Naive thymus-derived CD4-positive, alpha-beta T cell (primary cell): ENCODE measurements at regions not wholly inside any gene's neighbourhood (a gene's known extent, or its start where the extent isn't known, plus 50 kb on each side); places are given as distances from the start of the nearest gene placed in this dataset.

ENCODE experiments used
- ATAC-seq: fragments of 150-1000 bp; cut with Tn5 transposase; 2 replicates; pipeline ENCODE4 v1.10.0; 2021; ENCODE audit warnings: mild to moderate bottlenecking, moderate library complexity
- CTCF ChIA-PET: fragments of 350-600 bp; sonication (Branson Sonifier 250); formaldehyde crosslinking; loops from one replicate; lab custom pipeline; 2021; ENCODE audit warnings: antibody characterized with exemption; lab: Charles Lee
- POLR2A ChIA-PET: fragments of 350-600 bp; sonication (Branson Sonifier 250); formaldehyde crosslinking; loops from one replicate; lab custom pipeline; 2021; ENCODE audit warnings: antibody characterized with exemption, inconsistent platforms; lab: Charles Lee
- DNase-seq, 9 donors: peaks; one replicate each; pipeline versions ENCODE4 v3.0.0 to v3.0.0-alpha.2; 2020 to 2022; ENCODE audit warnings: mixed read lengths in 1 of 9
- H3K27ac ChIP-seq: one replicate; pipeline ENCODE4 v1.7.0; 2013; ENCODE audit warnings: mild to moderate bottlenecking, low read depth, low read length, moderate library complexity
- H3K27me3 ChIP-seq, 2 donors: one replicate each; pipeline ENCODE4 v1.7.0; 2013; ENCODE audit warnings: low read length in 2 of 2, mild to moderate bottlenecking in 2 of 2, moderate library complexity in 2 of 2; ENCODE audit not compliant: control insufficient read depth in 2 of 2, insufficient read depth in 2 of 2
- H3K36me3 ChIP-seq, 3 experiments: 1 replicate in 2 of 3; 2 replicates in 1 of 3; pipeline ENCODE4 v1.7.0; 2013; ENCODE audit warnings: low read length in 3 of 3, mild to moderate bottlenecking in 3 of 3, moderate library complexity in 1 of 3; ENCODE audit not compliant: insufficient read depth in 3 of 3, control insufficient read depth in 2 of 3
- H3K4me1 ChIP-seq, 2 donors: one replicate each; pipeline ENCODE4 v1.7.0; 2013; ENCODE audit warnings: low read length in 2 of 2, mild to moderate bottlenecking in 2 of 2, moderate library complexity in 1 of 2; ENCODE audit not compliant: control insufficient read depth in 2 of 2, insufficient read depth in 2 of 2
- H3K4me3 ChIP-seq: 2 replicates; pipeline ENCODE4 v1.7.0; 2013; ENCODE audit warnings: mild to moderate bottlenecking, low read length
- H3K9me3 ChIP-seq, 3 experiments: 1 replicate in 2 of 3; 2 replicates in 1 of 3; pipeline ENCODE4 v1.7.0; 2013; ENCODE audit warnings: low read length in 3 of 3; ENCODE audit not compliant: control insufficient read depth in 2 of 3
- H3K27ac Mint-ChIP-seq, 9 donors: one replicate each; pipeline ENCODE4 v1.8.0; 2020 to 2022; ENCODE audit warnings: mixed read lengths in 9 of 9, mild to moderate bottlenecking in 8 of 9, moderate library complexity in 5 of 9, inconsistent platforms in 2 of 9
- H3K27me3 Mint-ChIP-seq, 5 donors: one replicate each; pipeline ENCODE4 v1.8.0; 2021 to 2022; ENCODE audit warnings: mixed read lengths in 5 of 5, mild to moderate bottlenecking in 1 of 5
- H3K36me3 Mint-ChIP-seq, 5 donors: one replicate each; pipeline ENCODE4 v1.8.0; 2020 to 2022; ENCODE audit warnings: mixed read lengths in 5 of 5, mild to moderate bottlenecking in 3 of 5, inconsistent platforms in 1 of 5
- H3K4me1 Mint-ChIP-seq, 7 donors: one replicate each; pipeline ENCODE4 v1.8.0; 2020 to 2022; ENCODE audit warnings: mixed read lengths in 7 of 7, mild to moderate bottlenecking in 3 of 7, inconsistent platforms in 1 of 7
- H3K4me3 Mint-ChIP-seq, 10 donors: one replicate each; pipeline ENCODE4 v1.8.0; 2020 to 2022; ENCODE audit warnings: mild to moderate bottlenecking in 10 of 10, mixed read lengths in 10 of 10, moderate library complexity in 6 of 10, inconsistent platforms in 2 of 10
- H3K9me3 Mint-ChIP-seq, 11 donors: one replicate each; pipeline ENCODE4 v1.8.0; 2020 to 2022; ENCODE audit warnings: mixed read lengths in 11 of 11, mild to moderate bottlenecking in 4 of 11, inconsistent platforms in 1 of 11, moderate library complexity in 1 of 11
- intact Hi-C, 2 donors: fragments of 100-400 bp; cut with micrococcal nuclease; formaldehyde crosslinking; loops; one replicate each; pipeline ENCODE4 v1.15.1; 2023

- H3K4me1 Mint-ChIP-seq: peaks cover 0 to 26% (median 0%) of the 10 kb centered on the region in 7 donors
- Histone ChIP-seq H3K36me3 (no peaks in the 10 kb centered on the region), H3K9me3 (no peaks in the 10 kb centered on the region), H3K27ac (no peak overlapping the region), H3K4me1 (peaks cover 0 to 9% of the 10 kb centered on the region in 2 donors), H3K27me3 (no peaks in the 10 kb centered on the region), H3K4me3 (no peak overlapping the region)
- no peak for DNase-seq
- H3K36me3 Mint-ChIP-seq: peaks cover 0 to 3% (median 0%) of the 10 kb centered on the region in 5 donors
- ChIA-PET CTCF (no interaction called here), POLR2A (no interaction called here)
- peaks cover 0 to 19% (median 9%) of the 10 kb centered on the region in 11 donors for H3K9me3 Mint-ChIP-seq
- ATAC-seq: no peak
- no peak overlapping the region for H3K4me3 Mint-ChIP-seq
- no peak overlapping the region for H3K27ac Mint-ChIP-seq
- intact Hi-C loops: no loop called here
- H3K27me3 Mint-ChIP-seq: peaks cover 9 to 22% (median 19%) of the 10 kb centered on the region in 5 donors
These were observed 90.9 kb upstream of the NEO1 start for GRCh38 chr15:72961346-72961745.

GRCh38 chr15:72958634-72959033, 93.6 kb upstream of the NEO1 start:
- H3K4me3 ChIP-seq: no peak overlapping the region

DNA sequence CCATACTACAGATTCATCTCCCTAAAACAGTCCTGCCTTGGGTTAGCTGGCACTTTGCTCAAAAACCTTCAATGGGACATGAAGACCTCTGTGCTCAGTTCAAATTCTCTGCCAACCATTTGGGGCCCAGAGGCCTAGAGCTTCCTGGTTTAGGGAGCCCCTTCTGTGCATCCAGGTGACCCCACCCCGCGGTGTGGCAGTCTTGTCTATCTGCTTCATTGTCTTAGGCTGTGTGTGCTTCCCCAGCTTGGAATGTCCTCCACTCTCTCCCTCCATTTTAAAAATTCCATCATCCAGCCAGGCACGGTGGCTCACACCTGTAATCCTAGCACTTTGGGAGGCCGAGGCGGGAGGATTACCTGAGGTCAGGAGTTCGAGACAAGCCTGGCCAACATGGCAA, 99.0 kb upstream of the NEO1 start:
- CTCF ChIA-PET: interaction anchor here (0.6 kb wide), 1 partner anchor 112 kb away, joined by 3 read pairs; no protein-coding TSS in a partner anchor
- H3K4me1 Mint-ChIP-seq: peaks cover 0 to 4% (median 0%) of the 10 kb centered on the region in 7 donors
- Histone ChIP-seq H3K27ac (no peak overlapping the region), H3K4me3 (no peak overlapping the region), H3K36me3 (no peaks in the 10 kb centered on the region), H3K27me3 (no peaks in the 10 kb centered on the region), H3K4me1 (no peaks in the 10 kb centered on the region), H3K9me3 (peaks cover 0 to 6% (median 0%) of the 10 kb centered on the region in 3 experiments)
- intact Hi-C loops: no loop called here
- H3K27ac Mint-ChIP-seq: no peak overlapping the region
- H3K4me3 Mint-ChIP-seq: no peak overlapping the region
- H3K27me3 Mint-ChIP-seq: peaks cover 0 to 13% (median 11%) of the 10 kb centered on the region in 5 donors
- no peaks in the 10 kb centered on the region for H3K36me3 Mint-ChIP-seq
- POLR2A ChIA-PET: no interaction called here
- no peak for DNase-seq
- peaks cover 0 to 16% (median 8%) of the 10 kb centered on the region in 11 donors for H3K9me3 Mint-ChIP-seq
- ATAC-seq: no peak

More at GRCh38 chr15:72958634-72959033, 93.6 kb upstream of the NEO1 start:
- Histone ChIP-seq H3K36me3 (no peaks in the 10 kb centered on the region), H3K9me3 (no peaks in the 10 kb centered on the region), H3K4me1 (peaks cover 0 to 9% of the 10 kb centered on the region in 2 donors), H3K27me3 (no peaks in the 10 kb centered on the region), H3K27ac (no peak overlapping the region)
- ATAC-seq (no peak), DNase-seq (no peak)
- Mint-ChIP-seq H3K36me3 (peaks cover 0 to 3% (median 0%) of the 10 kb centered on the region in 5 donors), H3K4me1 (peaks cover 0 to 8% (median 0%) of the 10 kb centered on the region in 7 donors), H3K27ac (no peak overlapping the region), H3K4me3 (no peak overlapping the region), H3K9me3 (peaks cover 0 to 12% (median 8%) of the 10 kb centered on the region in 11 donors), H3K27me3 (peaks cover 0 to 12% (median 8%) of the 10 kb centered on the region in 5 donors)
- intact Hi-C loops: no loop called here
- ChIA-PET CTCF (no interaction called here), POLR2A (no interaction called here)

DNA sequence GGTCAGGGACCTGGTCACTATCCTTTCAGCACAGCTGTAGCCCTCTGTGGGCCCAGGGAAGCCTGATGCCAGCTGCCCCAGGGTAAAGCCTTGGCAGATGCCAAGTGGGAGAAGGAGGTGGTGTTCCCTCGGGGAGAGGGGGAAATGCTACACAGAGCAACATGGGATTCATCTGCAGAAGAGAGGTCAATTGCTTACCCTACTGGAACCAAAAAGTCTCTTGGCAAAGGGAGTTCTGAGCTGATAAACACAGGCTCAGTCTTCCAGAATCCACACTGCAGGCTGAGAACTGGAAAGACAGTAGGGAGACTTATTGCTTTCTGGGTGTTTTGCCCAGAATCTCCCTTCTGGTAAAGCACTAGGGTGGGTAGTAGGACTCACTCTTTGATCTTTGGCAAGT, 100.1 kb upstream of the NEO1 start:
- no peak overlapping the region for H3K27ac ChIP-seq
- Mint-ChIP-seq H3K27ac (no peak overlapping the region), H3K4me3 (no peak overlapping the region), H3K27me3 (peaks cover 0 to 13% (median 11%) of the 10 kb centered on the region in 5 donors), H3K4me1 (peaks cover 0 to 4% (median 0%) of the 10 kb centered on the region in 7 donors), H3K36me3 (no peaks in the 10 kb centered on the region), H3K9me3 (peaks cover 0 to 27% (median 15%) of the 10 kb centered on the region in 11 donors)
- peaks cover 0 to 15% (median 0%) of the 10 kb centered on the region in 3 experiments for H3K9me3 ChIP-seq
- H3K36me3 ChIP-seq: no peaks in the 10 kb centered on the region
- ATAC-seq (no peak), DNase-seq (no peak)
- no peak overlapping the region for H3K4me3 ChIP-seq
- H3K27me3 ChIP-seq: no peaks in the 10 kb centered on the region
- intact Hi-C loops: no loop called here
- CTCF ChIA-PET: no interaction called here
- POLR2A ChIA-PET: no interaction called here
- H3K4me1 ChIP-seq: no peaks in the 10 kb centered on the region

DNA sequence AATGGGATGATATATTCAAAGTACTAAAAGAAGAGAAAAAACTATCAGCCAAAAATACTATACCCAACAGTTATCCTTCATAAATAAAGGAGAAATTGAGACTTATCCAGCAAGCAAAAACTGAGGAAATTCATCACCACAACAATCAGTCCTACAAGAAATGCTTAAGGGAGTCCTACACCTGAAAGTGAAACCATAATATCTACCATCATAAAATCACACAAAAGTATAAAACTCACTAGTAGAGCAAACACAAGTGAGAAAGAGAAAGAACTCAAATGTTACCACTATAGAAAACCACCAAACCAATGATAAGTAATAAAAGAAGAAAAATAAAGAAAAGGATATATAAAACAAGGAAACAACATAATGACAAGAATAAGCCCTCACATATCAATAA, 103.6 kb upstream of the NEO1 start:
- ChIA-PET POLR2A (no interaction called here), CTCF (no interaction called here)
- Histone ChIP-seq H3K27me3 (no peaks in the 10 kb centered on the region), H3K27ac (no peak overlapping the region), H3K36me3 (no peaks in the 10 kb centered on the region), H3K4me3 (no peak overlapping the region), H3K9me3 (peaks cover 0 to 25% (median 0%) of the 10 kb centered on the region in 3 experiments), H3K4me1 (no peaks in the 10 kb centered on the region)
- no peak for DNase-seq
- Mint-ChIP-seq H3K9me3 (peaks cover 0 to 42% (median 18%) of the 10 kb centered on the region in 11 donors), H3K36me3 (no peaks in the 10 kb centered on the region), H3K27ac (no peak overlapping the region), H3K4me3 (no peak overlapping the region), H3K27me3 (peaks cover 0 to 19% (median 13%) of the 10 kb centered on the region in 5 donors), H3K4me1 (peaks cover 0 to 4% (median 0%) of the 10 kb centered on the region in 7 donors)
- ATAC-seq: no peak
- intact Hi-C loops: no loop called here

DNA sequence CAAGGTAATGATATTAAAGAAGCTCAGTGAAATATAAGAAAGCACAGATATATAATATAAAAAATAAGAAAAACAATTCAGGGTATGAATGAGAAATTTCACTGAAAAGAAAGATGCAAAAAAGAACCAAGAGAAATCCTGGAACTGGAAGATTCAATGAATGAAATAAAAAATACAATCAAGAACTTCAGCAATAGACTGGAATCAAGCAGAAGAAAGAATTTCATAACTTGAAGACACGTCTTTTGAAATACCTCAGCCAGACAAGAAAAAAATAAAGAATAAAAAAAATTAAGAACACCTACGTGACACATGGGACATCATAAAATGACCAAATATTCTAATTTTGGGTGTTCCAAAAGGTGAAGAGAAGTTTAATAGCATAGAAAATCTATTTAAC, 104.6 kb upstream of the NEO1 start:
- DNase-seq (no peak), ATAC-seq (no peak)
- Mint-ChIP-seq H3K36me3 (no peaks in the 10 kb centered on the region), H3K9me3 (peaks cover 0 to 42% (median 18%) of the 10 kb centered on the region in 11 donors), H3K4me1 (peaks cover 0 to 4% (median 0%) of the 10 kb centered on the region in 7 donors), H3K27ac (no peak overlapping the region), H3K4me3 (no peak overlapping the region), H3K27me3 (peaks cover 7 to 19% (median 15%) of the 10 kb centered on the region in 5 donors)
- intact Hi-C loops: no loop called here
- CTCF ChIA-PET: no interaction called here
- Histone ChIP-seq H3K9me3 (peaks cover 0 to 25% (median 0%) of the 10 kb centered on the region in 3 experiments), H3K36me3 (no peaks in the 10 kb centered on the region), H3K4me3 (no peak overlapping the region), H3K27me3 (no peaks in the 10 kb centered on the region), H3K27ac (no peak overlapping the region), H3K4me1 (no peaks in the 10 kb centered on the region)
- POLR2A ChIA-PET: no interaction called here

GRCh38 chr15:72944565-72944964, 107.7 kb upstream of the NEO1 start:
- Mint-ChIP-seq H3K27me3 (peaks cover 5 to 25% (median 17%) of the 10 kb centered on the region in 5 donors), H3K27ac (no peak overlapping the region), H3K9me3 (peaks cover 0 to 37% (median 18%) of the 10 kb centered on the region in 11 donors), H3K4me1 (peaks cover 0 to 4% (median 0%) of the 10 kb centered on the region in 7 donors), H3K4me3 (no peak overlapping the region), H3K36me3 (no peaks in the 10 kb centered on the region)
- ATAC-seq: no peak
- Histone ChIP-seq H3K4me1 (no peaks in the 10 kb centered on the region), H3K4me3 (no peak overlapping the region), H3K9me3 (peaks cover 0 to 25% (median 0%) of the 10 kb centered on the region in 3 experiments), H3K36me3 (no peaks in the 10 kb centered on the region), H3K27me3 (no peaks in the 10 kb centered on the region), H3K27ac (no peak overlapping the region)
- DNase-seq: no peak
- ChIA-PET CTCF (no interaction called here), POLR2A (no interaction called here)
- intact Hi-C loops: no loop called here
